ENCODE measurements at regions not wholly inside any gene's neighbourhood (a gene's known extent, or its start where the extent isn't known, plus 50 kb on each side); places are given as distances from the start of the nearest gene placed in this dataset.

- TF ChIP-seq ZFP30 (CRISPR knock-in tag; IDR thresholded peaks at IDR 0.05) = no peak
- TF ChIP-seq ZNF70 (CRISPR knock-in tag; IDR thresholded peaks at IDR 0.05) = no peak
- TF ChIP-seq, protein P1, sequence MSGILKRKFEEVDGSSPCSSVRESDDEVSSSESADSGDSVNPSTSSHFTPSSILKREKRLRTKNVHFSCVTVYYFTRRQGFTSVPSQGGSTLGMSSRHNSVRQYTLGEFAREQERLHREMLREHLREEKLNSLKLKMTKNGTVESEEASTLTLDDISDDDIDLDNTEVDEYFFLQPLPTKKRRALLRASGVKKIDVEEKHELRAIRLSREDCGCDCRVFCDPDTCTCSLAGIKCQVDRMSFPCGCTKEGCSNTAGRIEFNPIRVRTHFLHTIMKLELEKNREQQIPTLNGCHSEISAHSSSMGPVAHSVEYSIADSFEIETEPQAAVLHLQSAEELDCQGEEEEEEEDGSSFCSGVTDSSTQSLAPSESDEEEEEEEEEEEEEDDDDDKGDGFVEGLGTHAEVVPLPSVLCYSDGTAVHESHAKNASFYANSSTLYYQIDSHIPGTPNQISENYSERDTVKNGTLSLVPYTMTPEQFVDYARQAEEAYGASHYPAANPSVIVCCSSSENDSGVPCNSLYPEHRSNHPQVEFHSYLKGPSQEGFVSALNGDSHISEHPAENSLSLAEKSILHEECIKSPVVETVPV (CRISPR knock-in tag; IDR thresholded peaks at IDR 0.05) = no peak
- TF ChIP-seq, protein P2, sequence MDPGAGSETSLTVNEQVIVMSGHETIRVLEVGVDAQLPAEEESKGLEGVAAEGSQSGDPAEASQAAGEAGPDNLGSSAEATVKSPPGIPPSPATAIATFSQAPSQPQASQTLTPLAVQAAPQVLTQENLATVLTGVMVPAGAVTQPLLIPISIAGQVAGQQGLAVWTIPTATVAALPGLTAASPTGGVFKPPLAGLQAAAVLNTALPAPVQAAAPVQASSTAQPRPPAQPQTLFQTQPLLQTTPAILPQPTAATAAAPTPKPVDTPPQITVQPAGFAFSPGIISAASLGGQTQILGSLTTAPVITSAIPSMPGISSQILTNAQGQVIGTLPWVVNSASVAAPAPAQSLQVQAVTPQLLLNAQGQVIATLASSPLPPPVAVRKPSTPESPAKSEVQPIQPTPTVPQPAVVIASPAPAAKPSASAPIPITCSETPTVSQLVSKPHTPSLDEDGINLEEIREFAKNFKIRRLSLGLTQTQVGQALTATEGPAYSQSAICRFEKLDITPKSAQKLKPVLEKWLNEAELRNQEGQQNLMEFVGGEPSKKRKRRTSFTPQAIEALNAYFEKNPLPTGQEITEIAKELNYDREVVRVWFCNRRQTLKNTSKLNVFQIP (CRISPR knock-in tag; IDR thresholded peaks at IDR 0.05; ENCODE audit: borderline replicate concordance, low read depth) = no peak
These were observed 167.6 kb upstream of the SYT13 start for GRCh38 chr11:45453721-45454120.
